ENCODE measurements at regions not wholly inside any gene's neighbourhood (a gene's known extent, or its start where the extent isn't known, plus 50 kb on each side); places are given as distances from the start of the nearest gene placed in this dataset.

DNA sequence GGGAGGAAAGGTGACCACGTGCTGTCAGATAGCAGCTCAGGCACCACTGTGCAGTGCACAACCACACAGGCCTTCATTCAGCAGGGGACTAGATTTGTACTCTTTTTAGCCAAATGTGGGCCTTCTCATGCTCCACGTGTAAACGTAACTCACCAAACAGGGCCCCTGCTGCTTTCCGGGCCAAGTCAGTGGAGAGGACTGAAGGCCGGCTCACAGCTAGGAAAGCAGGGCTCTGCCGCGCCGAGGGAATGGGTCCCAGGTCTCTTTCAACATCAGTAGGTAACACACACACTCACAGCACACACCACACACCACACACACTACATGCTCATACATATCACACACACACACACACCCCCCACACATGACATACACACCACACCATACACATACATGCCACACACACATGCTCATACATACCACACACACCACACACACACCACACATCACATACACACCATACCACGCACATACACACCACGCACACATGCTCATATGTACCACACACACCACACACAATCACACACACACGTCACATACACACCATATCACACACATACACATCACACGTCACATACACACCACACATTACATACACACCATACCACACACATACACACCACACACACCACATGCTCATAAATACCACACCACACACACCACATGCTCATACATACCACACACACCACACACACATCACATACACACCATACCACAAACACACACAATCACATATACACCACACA, 124.0 kb upstream of the ERG start:
- TF ChIP-seq, protein P1, sequence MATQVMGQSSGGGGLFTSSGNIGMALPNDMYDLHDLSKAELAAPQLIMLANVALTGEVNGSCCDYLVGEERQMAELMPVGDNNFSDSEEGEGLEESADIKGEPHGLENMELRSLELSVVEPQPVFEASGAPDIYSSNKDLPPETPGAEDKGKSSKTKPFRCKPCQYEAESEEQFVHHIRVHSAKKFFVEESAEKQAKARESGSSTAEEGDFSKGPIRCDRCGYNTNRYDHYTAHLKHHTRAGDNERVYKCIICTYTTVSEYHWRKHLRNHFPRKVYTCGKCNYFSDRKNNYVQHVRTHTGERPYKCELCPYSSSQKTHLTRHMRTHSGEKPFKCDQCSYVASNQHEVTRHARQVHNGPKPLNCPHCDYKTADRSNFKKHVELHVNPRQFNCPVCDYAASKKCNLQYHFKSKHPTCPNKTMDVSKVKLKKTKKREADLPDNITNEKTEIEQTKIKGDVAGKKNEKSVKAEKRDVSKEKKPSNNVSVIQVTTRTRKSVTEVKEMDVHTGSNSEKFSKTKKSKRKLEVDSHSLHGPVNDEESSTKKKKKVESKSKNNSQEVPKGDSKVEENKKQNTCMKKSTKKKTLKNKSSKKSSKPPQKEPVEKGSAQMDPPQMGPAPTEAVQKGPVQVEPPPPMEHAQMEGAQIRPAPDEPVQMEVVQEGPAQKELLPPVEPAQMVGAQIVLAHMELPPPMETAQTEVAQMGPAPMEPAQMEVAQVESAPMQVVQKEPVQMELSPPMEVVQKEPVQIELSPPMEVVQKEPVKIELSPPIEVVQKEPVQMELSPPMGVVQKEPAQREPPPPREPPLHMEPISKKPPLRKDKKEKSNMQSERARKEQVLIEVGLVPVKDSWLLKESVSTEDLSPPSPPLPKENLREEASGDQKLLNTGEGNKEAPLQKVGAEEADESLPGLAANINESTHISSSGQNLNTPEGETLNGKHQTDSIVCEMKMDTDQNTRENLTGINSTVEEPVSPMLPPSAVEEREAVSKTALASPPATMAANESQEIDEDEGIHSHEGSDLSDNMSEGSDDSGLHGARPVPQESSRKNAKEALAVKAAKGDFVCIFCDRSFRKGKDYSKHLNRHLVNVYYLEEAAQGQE (tag by site-specific recombination; IDR thresholded peaks at IDR 0.05) = no peak
- TF ChIP-seq, protein P2, sequence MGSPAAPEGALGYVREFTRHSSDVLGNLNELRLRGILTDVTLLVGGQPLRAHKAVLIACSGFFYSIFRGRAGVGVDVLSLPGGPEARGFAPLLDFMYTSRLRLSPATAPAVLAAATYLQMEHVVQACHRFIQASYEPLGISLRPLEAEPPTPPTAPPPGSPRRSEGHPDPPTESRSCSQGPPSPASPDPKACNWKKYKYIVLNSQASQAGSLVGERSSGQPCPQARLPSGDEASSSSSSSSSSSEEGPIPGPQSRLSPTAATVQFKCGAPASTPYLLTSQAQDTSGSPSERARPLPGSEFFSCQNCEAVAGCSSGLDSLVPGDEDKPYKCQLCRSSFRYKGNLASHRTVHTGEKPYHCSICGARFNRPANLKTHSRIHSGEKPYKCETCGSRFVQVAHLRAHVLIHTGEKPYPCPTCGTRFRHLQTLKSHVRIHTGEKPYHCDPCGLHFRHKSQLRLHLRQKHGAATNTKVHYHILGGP (tag by site-specific recombination; IDR thresholded peaks at IDR 0.05) = no peak
- TF ChIP-seq SALL2 (tag by site-specific recombination; IDR thresholded peaks at IDR 0.05; ENCODE audit: borderline replicate concordance) = no peak
- TF ChIP-seq, protein P3, sequence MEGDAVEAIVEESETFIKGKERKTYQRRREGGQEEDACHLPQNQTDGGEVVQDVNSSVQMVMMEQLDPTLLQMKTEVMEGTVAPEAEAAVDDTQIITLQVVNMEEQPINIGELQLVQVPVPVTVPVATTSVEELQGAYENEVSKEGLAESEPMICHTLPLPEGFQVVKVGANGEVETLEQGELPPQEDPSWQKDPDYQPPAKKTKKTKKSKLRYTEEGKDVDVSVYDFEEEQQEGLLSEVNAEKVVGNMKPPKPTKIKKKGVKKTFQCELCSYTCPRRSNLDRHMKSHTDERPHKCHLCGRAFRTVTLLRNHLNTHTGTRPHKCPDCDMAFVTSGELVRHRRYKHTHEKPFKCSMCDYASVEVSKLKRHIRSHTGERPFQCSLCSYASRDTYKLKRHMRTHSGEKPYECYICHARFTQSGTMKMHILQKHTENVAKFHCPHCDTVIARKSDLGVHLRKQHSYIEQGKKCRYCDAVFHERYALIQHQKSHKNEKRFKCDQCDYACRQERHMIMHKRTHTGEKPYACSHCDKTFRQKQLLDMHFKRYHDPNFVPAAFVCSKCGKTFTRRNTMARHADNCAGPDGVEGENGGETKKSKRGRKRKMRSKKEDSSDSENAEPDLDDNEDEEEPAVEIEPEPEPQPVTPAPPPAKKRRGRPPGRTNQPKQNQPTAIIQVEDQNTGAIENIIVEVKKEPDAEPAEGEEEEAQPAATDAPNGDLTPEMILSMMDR (tag by site-specific recombination; IDR thresholded peaks at IDR 0.05) = no peak
- TF ChIP-seq, protein P4, sequence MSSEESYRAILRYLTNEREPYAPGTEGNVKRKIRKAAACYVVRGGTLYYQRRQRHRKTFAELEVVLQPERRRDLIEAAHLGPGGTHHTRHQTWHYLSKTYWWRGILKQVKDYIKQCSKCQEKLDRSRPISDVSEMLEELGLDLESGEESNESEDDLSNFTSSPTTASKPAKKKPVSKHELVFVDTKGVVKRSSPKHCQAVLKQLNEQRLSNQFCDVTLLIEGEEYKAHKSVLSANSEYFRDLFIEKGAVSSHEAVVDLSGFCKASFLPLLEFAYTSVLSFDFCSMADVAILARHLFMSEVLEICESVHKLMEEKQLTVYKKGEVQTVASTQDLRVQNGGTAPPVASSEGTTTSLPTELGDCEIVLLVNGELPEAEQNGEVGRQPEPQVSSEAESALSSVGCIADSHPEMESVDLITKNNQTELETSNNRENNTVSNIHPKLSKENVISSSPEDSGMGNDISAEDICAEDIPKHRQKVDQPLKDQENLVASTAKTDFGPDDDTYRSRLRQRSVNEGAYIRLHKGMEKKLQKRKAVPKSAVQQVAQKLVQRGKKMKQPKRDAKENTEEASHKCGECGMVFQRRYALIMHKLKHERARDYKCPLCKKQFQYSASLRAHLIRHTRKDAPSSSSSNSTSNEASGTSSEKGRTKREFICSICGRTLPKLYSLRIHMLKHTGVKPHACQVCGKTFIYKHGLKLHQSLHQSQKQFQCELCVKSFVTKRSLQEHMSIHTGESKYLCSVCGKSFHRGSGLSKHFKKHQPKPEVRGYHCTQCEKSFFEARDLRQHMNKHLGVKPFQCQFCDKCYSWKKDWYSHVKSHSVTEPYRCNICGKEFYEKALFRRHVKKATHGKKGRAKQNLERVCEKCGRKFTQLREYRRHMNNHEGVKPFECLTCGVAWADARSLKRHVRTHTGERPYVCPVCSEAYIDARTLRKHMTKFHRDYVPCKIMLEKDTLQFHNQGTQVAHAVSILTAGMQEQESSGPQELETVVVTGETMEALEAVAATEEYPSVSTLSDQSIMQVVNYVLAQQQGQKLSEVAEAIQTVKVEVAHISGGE (tag by site-specific recombination; conservative IDR thresholded peaks at IDR 0.05; ENCODE audit: low read depth) = no peak
